HEK293T (cell line): ENCODE measurements at regions not wholly inside any gene's neighbourhood (a gene's known extent, or its start where the extent isn't known, plus 50 kb on each side); places are given as distances from the start of the nearest gene placed in this dataset.

Experiments
- CTCF ChIA-PET: fragments of 350-600 bp; formaldehyde crosslinking; extraction: SDS; loops from one replicate; lab custom pipeline; 2021; ENCODE audit warnings: antibody characterized with exemption, inconsistent platforms; lab: Yijun Ruan, JAX
- POLR2A ChIA-PET: fragments of 350-600 bp; formaldehyde crosslinking; extraction: SDS; loops from one replicate; lab custom pipeline; 2020; ENCODE audit warnings: antibody characterized with exemption, inconsistent platforms; lab: Yijun Ruan, JAX
- DNase-seq: peaks from one replicate; pipeline ENCODE4 v3.0.0; 2012; ENCODE audit warnings: mixed read lengths; ENCODE audit errors: extremely low spot score
- ARNT ChIP-seq: fragments of 450-650 bp; IDR thresholded peaks from 2 replicates; pipeline ENCODE4 v1.6.1; 2017; ENCODE audit warnings: mild to moderate bottlenecking
- BHLHE40 ChIP-seq: fragments of 450-650 bp; IDR thresholded peaks from 2 replicates; pipeline ENCODE4 v1.6.1; 2016; ENCODE audit warnings: mild to moderate bottlenecking, moderate library complexity, borderline replicate concordance
- CTBP1 ChIP-seq: fragments of 450-650 bp; IDR thresholded peaks from 2 replicates; pipeline ENCODE4 v1.6.1; 2016; ENCODE audit warnings: borderline replicate concordance
- ELF4 ChIP-seq: fragments of 450-650 bp; IDR thresholded peaks from 2 replicates; pipeline ENCODE4 v1.6.1; 2017; ENCODE audit warnings: antibody characterized with exemption
- FOXA1 ChIP-seq: fragments of 450-650 bp; IDR thresholded peaks from 2 replicates; pipeline ENCODE4 v1.6.1; 2016; ENCODE audit warnings: mild to moderate bottlenecking
- FOXK2 ChIP-seq: fragments of 450-650 bp; IDR thresholded peaks from 2 replicates; pipeline ENCODE4 v1.6.1; 2016; ENCODE audit warnings: mild to moderate bottlenecking
- FOXM1 ChIP-seq: fragments of 450-650 bp; IDR thresholded peaks from 2 replicates; pipeline ENCODE4 v1.6.1; 2017; ENCODE audit warnings: mild to moderate bottlenecking, borderline replicate concordance
- HDGF ChIP-seq: fragments of 450-650 bp; IDR thresholded peaks from 2 replicates; pipeline ENCODE4 v1.6.1; 2017; ENCODE audit warnings: antibody characterized with exemption, borderline replicate concordance
- L3MBTL2 ChIP-seq: fragments of 450-650 bp; conservative IDR thresholded peaks from 2 replicates; pipeline ENCODE4 v1.6.1; 2016; ENCODE audit warnings: mild to moderate bottlenecking
- LEF1 ChIP-seq: fragments of 450-650 bp; IDR thresholded peaks from 2 replicates; pipeline ENCODE4 v1.6.1; 2017; ENCODE audit warnings: mild to moderate bottlenecking, borderline replicate concordance
- NFRKB ChIP-seq: fragments of 450-650 bp; IDR thresholded peaks from 2 replicates; pipeline ENCODE4 v1.6.1; 2016; ENCODE audit warnings: mild to moderate bottlenecking, moderate library complexity
- PKNOX1 ChIP-seq: fragments of 450-650 bp; IDR thresholded peaks from 2 replicates; pipeline ENCODE4 v1.6.1; 2016
- SP1 ChIP-seq: fragments of 450-650 bp; IDR thresholded peaks from 2 replicates; pipeline ENCODE4 v1.6.1; 2017
- SUZ12 ChIP-seq: fragments of 450-650 bp; IDR thresholded peaks from 2 replicates; pipeline ENCODE4 v1.6.1; 2016; ENCODE audit warnings: mild to moderate bottlenecking
- TARDBP ChIP-seq: fragments of 450-650 bp; IDR thresholded peaks from 2 replicates; pipeline ENCODE4 v1.6.1; 2016
- ZNF384 ChIP-seq: fragments of 450-650 bp; IDR thresholded peaks from 2 replicates; pipeline ENCODE4 v1.6.1; 2016

DNA sequence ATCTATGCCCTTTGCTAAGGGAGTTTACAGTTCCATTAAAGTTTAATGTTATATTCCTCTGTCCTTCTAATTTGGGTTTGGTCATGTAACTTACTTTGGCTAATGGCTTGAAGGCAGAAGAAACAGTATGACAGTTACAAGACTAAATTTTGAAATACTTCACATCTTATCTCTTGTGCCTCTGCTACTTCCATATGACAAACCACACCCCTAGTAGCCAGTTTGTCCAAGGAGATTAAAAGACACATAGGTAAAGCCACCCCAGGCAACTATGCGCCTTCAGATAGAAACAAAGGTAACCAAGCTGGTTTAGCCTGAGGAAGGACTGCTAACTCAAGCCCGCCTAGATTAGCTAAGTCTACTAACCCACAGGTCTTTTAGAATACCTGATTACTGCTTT is 273.4 kb upstream of the MIR17HG start:
- ChIA-PET POLR2A (no interaction called here), CTCF (no interaction called here)
- no peak for TF ChIP-seq BHLHE40
- TF ChIP-seq ZNF384: no peak
- no peak for DNase-seq

DNA sequence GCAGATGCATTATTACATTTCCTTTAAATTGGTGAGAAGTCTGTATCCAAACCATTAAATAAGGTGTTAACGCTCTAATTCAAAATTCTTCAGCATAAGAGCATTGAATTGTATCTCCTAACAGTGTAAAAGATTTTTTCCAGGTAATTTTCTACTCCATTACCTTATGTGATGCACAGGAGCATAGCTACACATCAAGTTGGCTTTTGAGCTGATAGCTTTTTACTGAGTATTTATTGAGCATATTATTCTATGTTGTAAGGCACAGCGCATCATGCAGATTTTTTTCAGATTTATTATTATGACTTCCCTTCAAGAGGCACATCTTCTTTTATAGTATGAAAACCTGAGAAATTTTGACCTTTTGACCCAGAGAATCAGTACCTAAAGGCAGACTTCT is 270.7 kb upstream of the MIR17HG start:
- no peak for TF ChIP-seq ZNF384
- no peak for TF ChIP-seq PKNOX1
- TF ChIP-seq SUZ12: no peak
- no peak for TF ChIP-seq HDGF
- TF ChIP-seq NFRKB: no peak
- DNase-seq: no peak
- ChIA-PET POLR2A (no interaction called here), CTCF (interaction anchor here (4.1 kb wide), 1 partner anchor 108 kb away, joined by 23 read pairs; no protein-coding TSS in a partner anchor)

DNA sequence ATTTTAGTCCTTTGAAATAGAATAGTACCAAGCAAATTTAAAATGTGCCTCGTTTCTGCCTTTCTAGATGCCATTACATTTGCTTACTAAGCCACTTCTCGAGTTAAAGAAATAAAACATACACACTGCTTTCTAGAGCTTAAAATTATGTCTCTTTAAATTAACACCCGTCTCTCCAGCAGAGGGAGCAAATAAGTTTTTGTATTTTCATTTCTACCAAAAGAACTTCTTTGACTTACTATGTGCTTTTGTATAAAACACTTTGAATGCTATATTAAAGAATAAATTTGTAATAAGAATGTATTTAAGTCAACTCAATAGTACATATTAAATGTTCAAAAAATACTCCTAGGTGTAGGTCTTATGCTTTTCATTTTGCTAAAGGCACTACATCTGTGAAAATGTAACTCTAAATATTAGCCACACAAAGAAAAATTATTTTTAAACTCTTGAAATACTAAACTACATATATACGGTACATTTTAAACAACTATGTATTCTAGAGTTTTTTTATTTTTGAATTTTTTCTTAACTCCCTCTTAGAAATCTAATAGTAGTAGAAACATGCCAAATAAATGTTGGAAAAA is 269.3 kb upstream of the MIR17HG start:
- DNase-seq: peak; percentile 37
- POLR2A ChIA-PET: no interaction called here
- CTCF ChIA-PET: interaction anchor here (0.6 to 4.1 kb wide), 17 partner anchors 9 to 586 kb away, joined by 3 to 23 read pairs (median 3); no protein-coding TSS in a partner anchor
- TF ChIP-seq FOXK2 (no peak), FOXM1 (no peak), SUZ12 (no peak), SP1 (no peak), L3MBTL2 (no peak), LEF1 (no peak), ZNF384 (no peak), CTBP1 (no peak), PKNOX1 (no peak), TARDBP (no peak), NFRKB (no peak), ELF4 (no peak), HDGF (no peak)

DNA sequence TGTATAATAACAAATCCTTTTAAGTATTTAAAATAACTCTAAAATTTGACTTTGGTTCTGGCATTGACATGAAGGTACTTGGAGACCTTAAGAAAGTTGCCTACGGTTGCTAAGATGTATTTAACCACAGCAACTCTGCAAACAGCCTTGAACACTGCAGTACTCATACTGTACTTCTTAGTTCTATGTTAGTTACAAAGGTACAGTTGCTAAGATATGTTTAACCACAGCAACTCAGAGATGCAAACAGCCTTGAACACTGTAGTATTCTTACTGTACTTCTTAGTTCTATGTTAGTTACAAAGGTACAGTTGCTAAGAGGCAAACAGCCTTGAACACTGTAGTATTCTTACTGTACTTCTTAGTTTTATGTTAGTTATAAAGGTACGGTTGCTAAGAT is 268.3 kb upstream of the MIR17HG start:
- ChIA-PET CTCF (interaction anchor here (0.7 to 1.8 kb wide), 3 partner anchors 12 to 201 kb away, joined by 3 to 10 read pairs (median 5); no protein-coding TSS in a partner anchor), POLR2A (no interaction called here)
- no peak for DNase-seq
- TF ChIP-seq TARDBP (no peak), SUZ12 (no peak), L3MBTL2 (no peak), LEF1 (no peak), HDGF (no peak), CTBP1 (no peak), ZNF384 (no peak), ARNT (no peak), SP1 (no peak), FOXM1 (no peak), FOXK2 (no peak)

DNA sequence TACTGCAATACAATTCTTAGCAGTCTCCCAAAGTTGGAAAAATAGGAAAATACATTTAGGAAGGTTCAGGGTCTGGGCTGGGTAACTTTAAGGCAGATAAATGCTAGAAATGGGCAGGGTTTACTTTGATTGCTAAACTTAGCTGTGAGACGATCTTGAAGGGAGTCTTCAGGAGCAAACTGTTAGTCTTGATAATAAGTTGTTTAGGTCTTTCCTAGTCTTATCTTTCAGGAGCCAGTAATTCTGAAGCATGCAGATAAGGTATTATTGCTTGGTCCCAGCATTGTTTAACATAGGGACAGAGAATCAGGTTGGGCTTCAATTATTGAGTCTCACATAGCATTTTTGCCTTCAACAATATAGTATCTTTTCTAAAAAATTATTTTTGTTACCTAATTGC is 262.4 kb upstream of the MIR17HG start:
- TF ChIP-seq BHLHE40 (no peak), NFRKB (no peak), FOXA1 (no peak), ZNF384 (no peak), FOXK2 (no peak)
- POLR2A ChIA-PET: no interaction called here
- CTCF ChIA-PET: interaction anchor here (0.9 kb wide), 1 partner anchor 14 kb away, joined by 3 read pairs; no protein-coding TSS in a partner anchor
- DNase-seq: no peak

GRCh38 chr13:91086936-91087716 is 260.4 kb upstream of the MIR17HG start:
- CTCF ChIA-PET: interaction anchor here (0.6 to 0.7 kb wide), 2 partner anchors 9 to 670 kb away, joined by 3 to 4 read pairs; no protein-coding TSS in a partner anchor

More at GRCh38 chr13:91086936-91087716, 260.4 kb upstream of the MIR17HG start:
- DNase-seq: no peak
- TF ChIP-seq FOXK2 (no peak), TARDBP (no peak), NFRKB (no peak), ARNT (no peak), PKNOX1 (no peak), LEF1 (no peak), CTBP1 (no peak), SUZ12 (no peak), L3MBTL2 (no peak), ELF4 (no peak), BHLHE40 (no peak), ZNF384 (no peak), FOXA1 (no peak), FOXM1 (no peak), SP1 (no peak)
- POLR2A ChIA-PET: no interaction called here
